Endothelial cell of umbilical vein (primary cell): ENCODE measurements at regions not wholly inside any gene's neighbourhood (a gene's known extent, or its start where the extent isn't known, plus 50 kb on each side); places are given as distances from the start of the nearest gene placed in this dataset.
"Not testable (repeated sequence)": the region's sequence is repeated elsewhere in the genome, so short reads cannot be mapped to it uniquely, and the experiment has no call there.

ENCODE experiments used
- BruUV-seq: library from RNA; stranded (reverse); fragments of 400-500 nt; replicated peaks from 2 replicates; lab custom pipeline; 2021; lab: Mats Ljungman, UMichigan
- CTCF ChIA-PET: fragments of 300-600, 350-600 bp; sonication (Branson Sonifier 250); formaldehyde crosslinking; loops from one replicate; lab custom pipeline; 2021; ENCODE audit warnings: antibody characterized with exemption, inconsistent platforms; lab: Charles Lee
- POLR2A ChIA-PET: fragments of 300-600, 350-600 bp; sonication (Branson Sonifier 250); formaldehyde crosslinking; loops from one replicate; lab custom pipeline; 2021; ENCODE audit warnings: antibody characterized with exemption, inconsistent platforms; lab: Charles Lee
- DNase-seq: peaks from one replicate; pipeline ENCODE4 v3.0.0-alpha.2; 2011; ENCODE audit warnings: low read depth, low spot score
- FAIRE-seq: peaks from 2 replicates; lab custom pipeline; 2011; peaks lifted over from hg19 to GRCh38; lab: Jason Lieb, UNC
- H2AFZ ChIP-seq: 2 replicates; pipeline ENCODE4 v1.6.0; 2012; ENCODE audit warnings: low read depth, low read length, control low read depth, inconsistent platforms
- H3K27ac ChIP-seq: 2 replicates; pipeline ENCODE4 v1.5.1; 2011; ENCODE audit warnings: low read depth, mild to moderate bottlenecking, control low read depth, low read length, moderate library complexity; ENCODE audit not compliant: insufficient read depth
- H3K27me3 ChIP-seq, 2 experiments: 2 replicates each; pipeline versions ENCODE4 v1.6.0 to v1.6.1; 2011; ENCODE audit warnings: low read length in 2 of 2, mixed read lengths in 1 of 2; ENCODE audit not compliant: control insufficient read depth in 2 of 2, insufficient read depth in 2 of 2
- H3K36me3 ChIP-seq, 2 experiments: 2 replicates in 1 of 2; 3 replicates in 1 of 2; pipeline ENCODE4 v1.5.1; 2011; ENCODE audit warnings: low read length in 2 of 2, mild to moderate bottlenecking in 1 of 2, moderate library complexity in 1 of 2; ENCODE audit not compliant: control insufficient read depth in 2 of 2, insufficient read depth in 2 of 2; ENCODE audit errors: extremely low read depth in 1 of 2
- H3K4me1 ChIP-seq: 3 replicates; pipeline ENCODE4 v1.5.1; 2011; ENCODE audit warnings: mild to moderate bottlenecking, low read length; ENCODE audit not compliant: control insufficient read depth, insufficient read depth; ENCODE audit errors: extremely low read depth
- H3K4me2 ChIP-seq: 2 replicates; pipeline ENCODE4 v1.6.1; 2011; ENCODE audit warnings: low read length, control low read depth, mixed read lengths; ENCODE audit not compliant: insufficient read depth
- H3K4me3 ChIP-seq, 3 experiments: fragments of 200-600 bp in 1 of 3; sonication (generic), shearing (Covaris generic) in 1 of 3; replicated peaks in 1 of 3; 2 replicates each; pipeline ENCODE4 v1.5.1; 2011 to 2016; ENCODE audit warnings: control low read depth in 3 of 3, low read length in 3 of 3, mild to moderate bottlenecking in 2 of 3, inconsistent platforms in 1 of 3, low read depth in 1 of 3, moderate library complexity in 1 of 3; ENCODE audit not compliant: insufficient read depth in 1 of 3
- H3K79me2 ChIP-seq: 2 replicates; pipeline ENCODE4 v1.6.0; 2012; ENCODE audit warnings: low read length, inconsistent platforms; ENCODE audit not compliant: control insufficient read depth, insufficient read depth
- H3K9ac ChIP-seq: replicated peaks from 2 replicates; pipeline ENCODE3; 2011; ENCODE audit warnings: low read length, control low read depth; ENCODE audit not compliant: insufficient read depth; ENCODE audit errors: extremely low read depth
- H3K9me1 ChIP-seq: replicated peaks from 3 replicates; pipeline ENCODE4 v1.6.0; 2011; ENCODE audit warnings: mild to moderate bottlenecking, low read length; ENCODE audit not compliant: control insufficient read depth, insufficient read depth; ENCODE audit errors: extremely low read depth
- H3K9me3 ChIP-seq: replicated peaks from 2 replicates; pipeline ENCODE4 v1.5.1; 2012; ENCODE audit warnings: low read length, inconsistent platforms; ENCODE audit not compliant: control insufficient read depth, insufficient read depth
- H4K20me1 ChIP-seq: replicated peaks from 2 replicates; pipeline ENCODE3; 2011; ENCODE audit warnings: mild to moderate bottlenecking, low read length; ENCODE audit not compliant: control insufficient read depth, insufficient read depth; ENCODE audit errors: extremely low read depth
- EZH2 ChIP-seq: IDR thresholded peaks from 2 replicates; pipeline ENCODE4 v1.6.1; 2012; ENCODE audit warnings: borderline replicate concordance, low read depth, mild to moderate bottlenecking, moderate library complexity, low read length, inconsistent platforms; ENCODE audit not compliant: severe bottlenecking
- FOS ChIP-seq: IDR thresholded peaks from 2 replicates; pipeline ENCODE4 v1.6.1; 2011; ENCODE audit warnings: mild to moderate bottlenecking, low read length, moderate library complexity, borderline replicate concordance; ENCODE audit not compliant: insufficient read depth
- GATA2 ChIP-seq: IDR thresholded peaks from 2 replicates; pipeline ENCODE4 v1.7.0; 2011; ENCODE audit warnings: low read depth, mild to moderate bottlenecking, moderate library complexity, mixed read lengths, low read length; ENCODE audit not compliant: insufficient read length, insufficient read depth
- JUN ChIP-seq: IDR thresholded peaks from 2 replicates; pipeline ENCODE4 v1.6.1; 2011; ENCODE audit warnings: borderline replicate concordance, low read depth; ENCODE audit not compliant: insufficient read length, insufficient read depth
- MYC ChIP-seq: IDR thresholded peaks from one replicate; pipeline ENCODE4 v1.6.1; 2011; ENCODE audit warnings: mild to moderate bottlenecking, low read depth, low read length
- POLR2A ChIP-seq: IDR thresholded peaks from 2 replicates; pipeline ENCODE4 v1.6.1; 2012; ENCODE audit warnings: low read depth, mild to moderate bottlenecking, control low read depth, low read length
- POLR2AphosphoS5 ChIP-seq: IDR thresholded peaks from 2 replicates; pipeline ENCODE4 v1.6.1; 2012; ENCODE audit warnings: low read depth, mild to moderate bottlenecking, control low read depth, low read length, moderate library complexity; ENCODE audit not compliant: insufficient read depth
- dilution Hi-C: fragments of 300-500 bp; cut with MboI; formaldehyde crosslinking; loops from one replicate; pipeline ENCODE4 v1.15.0; 2019; ENCODE audit warnings: low sequenced_read_pairs; ENCODE audit not compliant: extremely low pct_ligation_motif_present
- intact Hi-C: fragments of 100-400 bp; cut with micrococcal nuclease; formaldehyde crosslinking; loops from one replicate; pipeline ENCODE4 v1.10.0; 2022
- TF ChIP-seq, protein P1 (sequence below): IDR thresholded peaks from 2 replicates; pipeline ENCODE4 v1.6.1; 2011; ENCODE audit not compliant: insufficient read depth, insufficient read length
- TF ChIP-seq, protein P2 (sequence below), 2 donors: IDR thresholded peaks; 1 replicate in 1 of 2; 2 replicates in 1 of 2; pipeline ENCODE4 v1.5.1; 2011; ENCODE audit warnings: low read length in 2 of 2, mild to moderate bottlenecking in 2 of 2, moderate library complexity in 2 of 2, control low read depth in 1 of 2, inconsistent platforms in 1 of 2, low read depth in 1 of 2; ENCODE audit not compliant: insufficient read depth in 1 of 2; ENCODE audit errors: extremely low read depth in 1 of 2

DNA sequence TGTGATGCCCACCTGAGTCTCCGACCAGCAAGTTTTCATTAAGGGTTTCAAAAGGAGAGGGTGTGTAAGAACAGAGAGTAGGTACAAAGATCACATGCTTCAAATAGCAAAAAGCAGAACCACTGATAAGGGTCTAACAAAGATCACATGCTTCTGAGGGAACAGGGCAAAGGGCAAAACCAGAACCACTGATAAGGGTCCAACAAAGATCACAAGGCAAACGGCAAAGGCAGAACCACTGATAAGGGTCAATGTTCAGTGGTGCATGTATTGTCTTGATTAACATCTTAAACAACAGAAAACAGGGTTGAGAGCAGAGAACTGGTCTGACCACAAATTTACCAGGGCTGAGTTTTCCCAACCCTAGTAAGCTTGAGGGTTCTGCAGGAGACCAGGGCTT lies 145.8 kb upstream of the NBPF11 start:
- DNase-seq, FAIRE-seq, H3K79me2 ChIP-seq, H3K9ac ChIP-seq, CTCF ChIA-PET, H3K4me2 ChIP-seq, H3K27me3 ChIP-seq, H2AFZ ChIP-seq, H3K9me1 ChIP-seq, H4K20me1 ChIP-seq, POLR2A ChIA-PET, dilution Hi-C loops, H3K4me1 ChIP-seq, intact Hi-C loops, H3K36me3 ChIP-seq, H3K9me3 ChIP-seq, H3K27ac ChIP-seq, BruUV-seq, H3K4me3 ChIP-seq: not testable (repeated sequence)

DNA sequence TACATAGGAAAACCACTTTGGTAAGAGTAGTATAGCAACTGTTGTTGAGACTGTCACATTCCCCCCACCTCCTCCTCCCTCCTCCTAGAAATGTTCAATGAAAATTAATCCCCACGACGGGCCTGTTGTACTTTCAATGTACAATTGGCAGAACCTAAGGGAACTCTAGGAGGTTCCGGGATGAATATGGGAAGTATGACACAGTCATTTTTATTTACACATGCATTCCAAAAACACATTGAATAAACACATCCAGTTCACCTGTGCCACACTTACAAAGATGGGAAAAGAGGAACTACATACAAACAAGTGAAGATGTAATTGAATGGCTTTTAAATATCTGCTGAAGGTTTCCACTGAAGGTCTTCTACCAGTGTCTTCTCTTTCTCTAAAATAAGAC lies 144.4 kb upstream of the NBPF11 start:
- Histone ChIP-seq H3K4me1 (no peaks in the 10 kb centered on the region), H3K27ac (no peak overlapping the region), H3K36me3 (no peaks in the 10 kb centered on the region), H3K4me3 (no peak overlapping the region), H3K79me2 (no peaks in the 10 kb centered on the region), H2AFZ (no peak overlapping the region), H3K9ac (no peak overlapping the region), H3K27me3 (peaks cover 2 to 3% of the 10 kb centered on the region in 2 experiments), H3K9me1 (no peaks in the 10 kb centered on the region), H3K9me3 (no peaks in the 10 kb centered on the region), H4K20me1 (no peaks in the 10 kb centered on the region), H3K4me2 (no peak overlapping the region)
- DNase-seq (no peak), FAIRE-seq (no peak)
- CTCF ChIA-PET, result no interaction called here
- dilution Hi-C loops (no loop called here), intact Hi-C loops (no loop called here)
- TF ChIP-seq POLR2A, result no peak
- no peak for TF ChIP-seq MYC
- TF ChIP-seq EZH2, result no peak
- no peak for TF ChIP-seq GATA2
- no peak for TF ChIP-seq FOS
- no peak for TF ChIP-seq POLR2AphosphoS5
- TF ChIP-seq, protein P1, sequence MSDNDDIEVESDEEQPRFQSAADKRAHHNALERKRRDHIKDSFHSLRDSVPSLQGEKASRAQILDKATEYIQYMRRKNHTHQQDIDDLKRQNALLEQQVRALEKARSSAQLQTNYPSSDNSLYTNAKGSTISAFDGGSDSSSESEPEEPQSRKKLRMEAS, result no peak
- TF ChIP-seq, protein P2, sequence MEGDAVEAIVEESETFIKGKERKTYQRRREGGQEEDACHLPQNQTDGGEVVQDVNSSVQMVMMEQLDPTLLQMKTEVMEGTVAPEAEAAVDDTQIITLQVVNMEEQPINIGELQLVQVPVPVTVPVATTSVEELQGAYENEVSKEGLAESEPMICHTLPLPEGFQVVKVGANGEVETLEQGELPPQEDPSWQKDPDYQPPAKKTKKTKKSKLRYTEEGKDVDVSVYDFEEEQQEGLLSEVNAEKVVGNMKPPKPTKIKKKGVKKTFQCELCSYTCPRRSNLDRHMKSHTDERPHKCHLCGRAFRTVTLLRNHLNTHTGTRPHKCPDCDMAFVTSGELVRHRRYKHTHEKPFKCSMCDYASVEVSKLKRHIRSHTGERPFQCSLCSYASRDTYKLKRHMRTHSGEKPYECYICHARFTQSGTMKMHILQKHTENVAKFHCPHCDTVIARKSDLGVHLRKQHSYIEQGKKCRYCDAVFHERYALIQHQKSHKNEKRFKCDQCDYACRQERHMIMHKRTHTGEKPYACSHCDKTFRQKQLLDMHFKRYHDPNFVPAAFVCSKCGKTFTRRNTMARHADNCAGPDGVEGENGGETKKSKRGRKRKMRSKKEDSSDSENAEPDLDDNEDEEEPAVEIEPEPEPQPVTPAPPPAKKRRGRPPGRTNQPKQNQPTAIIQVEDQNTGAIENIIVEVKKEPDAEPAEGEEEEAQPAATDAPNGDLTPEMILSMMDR (IDR thresholded peaks at IDR 0.05; ENCODE audit: extremely low read depth in 1 of 2, insufficient read depth in 1 of 2, low read depth in 1 of 2, low read length in 2 of 2), result no peak
- TF ChIP-seq JUN, result no peak
- BruUV-seq, result no TSS peak
- POLR2A ChIA-PET, result no interaction called here
